Testis (tissue), 2 donors: ENCODE measurements at regions not wholly inside any gene's neighbourhood (a gene's known extent, or its start where the extent isn't known, plus 50 kb on each side); places are given as distances from the start of the nearest gene placed in this dataset.

Experiments
- CTCF ChIP-seq, 3 experiments: fragments of 450-650 bp in 2 of 3; fragments of 200-600 bp in 1 of 3; sonication (generic) in 1 of 3; IDR thresholded peaks; one replicate each; pipeline ENCODE4 v1.5.1; 2016 to 2019; ENCODE audit warnings: antibody characterized with exemption in 3 of 3, mild to moderate bottlenecking in 2 of 3, moderate library complexity in 1 of 3
- POLR2A ChIP-seq: fragments of 450-650 bp; IDR thresholded peaks from one replicate; pipeline ENCODE4 v1.6.1; 2017; ENCODE audit warnings: antibody characterized with exemption, mild to moderate bottlenecking, moderate library complexity

GRCh38 chr5:57805170-57805569, 322.6 kb upstream of the ACTBL2 start:
- no peak for TF ChIP-seq POLR2A
- TF ChIP-seq CTCF (IDR thresholded peaks at IDR 0.05), result no peak
